KMS-11 (cell line): ENCODE measurements at regions not wholly inside any gene's neighbourhood (a gene's known extent, or its start where the extent isn't known, plus 50 kb on each side); places are given as distances from the start of the nearest gene placed in this dataset.

Experiments used
- H2AFZ ChIP-seq: fragments of 200-600 bp; sonication (generic); 2 replicates; pipeline ENCODE4 v1.6.1; 2016; ENCODE audit warnings: antibody characterized with exemption, mixed run types, low read depth
- H3K27ac ChIP-seq: fragments of 200-600 bp; sonication (generic); 2 replicates; pipeline ENCODE4 v1.6.1; 2016; ENCODE audit warnings: mild to moderate bottlenecking, mixed run types
- H3K27me3 ChIP-seq: fragments of 200-600 bp; sonication (generic); 2 replicates; pipeline ENCODE4 v1.6.1; 2017; ENCODE audit warnings: mild to moderate bottlenecking, low read depth, mixed run types, moderate library complexity; ENCODE audit not compliant: insufficient read depth
- H3K36me3 ChIP-seq: fragments of 200-600 bp; sonication (generic); 2 replicates; pipeline ENCODE4 v1.6.1; 2017; ENCODE audit warnings: mild to moderate bottlenecking, mixed run types; ENCODE audit not compliant: insufficient read depth
- H3K4me1 ChIP-seq: fragments of 200-600 bp; sonication (generic); 2 replicates; pipeline ENCODE4 v1.6.1; 2016; ENCODE audit warnings: mild to moderate bottlenecking, low read depth, mixed run types; ENCODE audit not compliant: poor library complexity, severe bottlenecking
- H3K4me2 ChIP-seq: fragments of 200-600 bp; sonication (generic); 2 replicates; pipeline ENCODE4 v1.7.0; 2016; ENCODE audit warnings: mild to moderate bottlenecking, mixed run types
- H3K4me3 ChIP-seq: fragments of 200-600 bp; sonication (generic); IDR thresholded peaks from 2 replicates; pipeline ENCODE4 v1.6.1; 2017; ENCODE audit warnings: low read depth, low read length, mixed read lengths; ENCODE audit not compliant: insufficient read depth
- H3K79me2 ChIP-seq: fragments of 200-600 bp; sonication (generic); 2 replicates; pipeline ENCODE4 v1.6.1; 2016; ENCODE audit warnings: low read depth, mixed run types; ENCODE audit not compliant: insufficient read depth
- H3K9ac ChIP-seq: fragments of 200-600 bp; sonication (generic); 2 replicates; pipeline ENCODE4 v1.6.1; 2016; ENCODE audit warnings: mild to moderate bottlenecking, mixed run types
- H4K20me1 ChIP-seq: fragments of 200-600 bp; sonication (generic); 2 replicates; pipeline ENCODE4 v1.6.1; 2016; ENCODE audit warnings: mild to moderate bottlenecking, mixed run types; ENCODE audit not compliant: insufficient read depth
- CTCF ChIP-seq: fragments of 200-600 bp; sonication (generic); conservative IDR thresholded peaks from 2 replicates; pipeline ENCODE4 v1.6.1; 2017; ENCODE audit warnings: low read depth, mild to moderate bottlenecking, antibody characterized with exemption, low read length, moderate library complexity, mixed read lengths

- no peak for TF ChIP-seq CTCF
- no peak overlapping the region for H3K27ac ChIP-seq
- no peaks in the 10 kb centered on the region for H3K36me3 ChIP-seq
- no peak overlapping the region for H2AFZ ChIP-seq
- H3K4me3 ChIP-seq, result no peak overlapping the region
- H3K4me1 ChIP-seq, result no peaks in the 10 kb centered on the region
- H3K27me3 ChIP-seq, result no peaks in the 10 kb centered on the region; the same call in 1 of the 2 replicates
- H3K9ac ChIP-seq, result no peak overlapping the region
- H3K4me2 ChIP-seq, result no peak overlapping the region
- no peaks in the 10 kb centered on the region for H4K20me1 ChIP-seq
- no peaks in the 10 kb centered on the region for H3K79me2 ChIP-seq
Measured at GRCh38 chr2:239678666-239679296, 278.0 kb upstream of the HDAC4 start.

DNA sequence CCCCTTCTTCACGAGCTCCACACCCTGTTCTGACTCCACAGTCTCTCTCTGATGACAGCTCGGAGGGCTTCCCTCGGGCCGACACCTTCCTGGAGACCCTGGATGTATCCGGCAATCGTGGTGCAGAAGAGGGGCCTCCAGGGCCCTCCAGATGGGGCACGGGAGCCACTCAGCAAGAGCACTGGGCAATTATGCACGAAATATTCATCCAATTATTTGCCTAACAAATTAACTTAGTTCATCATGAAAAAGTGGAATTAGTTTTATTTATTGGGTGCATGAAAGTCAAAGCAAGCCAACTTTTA, 277.3 kb upstream of the HDAC4 start:
- Histone ChIP-seq H3K4me1 (no peaks in the 10 kb centered on the region), H3K79me2 (no peaks in the 10 kb centered on the region), H3K4me2 (no peak overlapping the region), H3K9ac (no peak overlapping the region), H3K27ac (no peak overlapping the region), H3K36me3 (no peaks in the 10 kb centered on the region), H3K4me3 (no peak overlapping the region), H2AFZ (no peak overlapping the region), H4K20me1 (no peaks in the 10 kb centered on the region), H3K27me3 (no peaks in the 10 kb centered on the region; the same call in 1 of the 2 replicates)
- no peak for TF ChIP-seq CTCF

DNA sequence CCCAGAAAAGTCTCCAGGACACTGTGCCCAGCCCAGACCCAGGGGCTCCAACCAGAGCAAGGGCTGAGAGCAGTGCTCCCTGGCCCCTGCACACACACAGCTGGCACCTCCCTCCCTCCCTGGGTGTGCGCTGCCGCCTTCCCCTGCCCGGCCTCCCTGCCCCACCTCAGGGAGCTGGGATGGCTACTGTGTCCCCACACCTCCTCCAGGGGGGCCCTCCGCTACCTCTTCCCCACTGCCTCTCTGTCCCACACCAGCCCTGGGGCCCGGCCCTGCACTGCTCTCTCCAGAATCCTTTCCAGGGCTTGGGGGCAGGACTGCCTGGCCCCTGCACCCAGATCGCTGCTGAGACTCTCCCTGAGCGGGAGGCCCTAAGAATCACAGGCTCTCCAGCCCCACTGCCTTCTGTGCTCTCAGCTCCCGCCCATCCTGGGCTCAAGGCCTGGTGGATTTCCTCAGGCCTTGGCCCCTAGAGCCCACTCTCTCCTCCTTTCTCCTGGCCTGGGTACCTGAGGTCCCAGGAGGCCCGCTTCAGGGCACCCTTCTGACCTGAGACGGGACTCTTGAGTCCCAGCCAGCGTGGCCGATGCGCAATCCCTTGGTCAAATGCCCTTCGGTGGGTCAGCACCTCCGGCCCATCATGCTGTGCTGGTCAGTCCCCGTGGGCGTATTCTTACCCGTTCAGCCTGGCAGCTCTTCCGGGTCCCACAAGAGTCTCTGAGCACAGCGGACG, 276.8 kb upstream of the HDAC4 start:
- Histone ChIP-seq H3K4me2 (no peak overlapping the region), H3K36me3 (no peaks in the 10 kb centered on the region), H3K79me2 (no peaks in the 10 kb centered on the region), H3K27ac (no peak overlapping the region), H3K4me1 (no peaks in the 10 kb centered on the region), H3K27me3 (no peaks in the 10 kb centered on the region), H3K9ac (no peak overlapping the region), H4K20me1 (no peaks in the 10 kb centered on the region), H2AFZ (no peak overlapping the region), H3K4me3 (no peak overlapping the region)
- TF ChIP-seq CTCF, result no peak

- Histone ChIP-seq H3K27me3 (no peaks in the 10 kb centered on the region), H3K79me2 (no peaks in the 10 kb centered on the region), H3K4me1 (no peaks in the 10 kb centered on the region), H3K9ac (no peak overlapping the region), H3K27ac (no peak overlapping the region), H3K36me3 (no peaks in the 10 kb centered on the region), H3K4me2 (no peak overlapping the region), H4K20me1 (no peaks in the 10 kb centered on the region), H3K4me3 (no peak overlapping the region), H2AFZ (no peak overlapping the region)
- no peak for TF ChIP-seq CTCF
Measured at GRCh38 chr2:239676716-239677452, 276.1 kb upstream of the HDAC4 start.
